ENCODE measurements at regions not wholly inside any gene's neighbourhood (a gene's known extent, or its start where the extent isn't known, plus 50 kb on each side); places are given as distances from the start of the nearest gene placed in this dataset.

DNA sequence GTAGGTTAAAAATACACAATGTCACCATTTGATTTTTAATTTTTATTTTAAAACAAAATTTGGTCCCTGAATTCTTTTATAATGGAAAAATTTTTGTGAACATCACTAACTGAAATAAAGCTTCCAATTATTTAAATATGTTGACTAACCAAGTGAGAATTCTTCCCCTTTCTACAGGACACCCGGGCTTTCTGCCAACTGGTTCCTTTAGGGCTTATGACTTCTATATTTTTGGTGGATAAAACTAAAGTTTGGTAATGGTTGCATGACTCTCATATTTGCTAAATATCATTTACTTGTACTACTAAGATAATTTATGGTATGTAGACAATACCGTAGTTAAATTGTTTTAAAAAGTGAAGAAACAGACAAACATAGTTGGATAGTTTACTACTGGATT, 291.0 kb upstream of the DOK6 start:
- DNase-seq = peak; percentile 2 to 9

DNA sequence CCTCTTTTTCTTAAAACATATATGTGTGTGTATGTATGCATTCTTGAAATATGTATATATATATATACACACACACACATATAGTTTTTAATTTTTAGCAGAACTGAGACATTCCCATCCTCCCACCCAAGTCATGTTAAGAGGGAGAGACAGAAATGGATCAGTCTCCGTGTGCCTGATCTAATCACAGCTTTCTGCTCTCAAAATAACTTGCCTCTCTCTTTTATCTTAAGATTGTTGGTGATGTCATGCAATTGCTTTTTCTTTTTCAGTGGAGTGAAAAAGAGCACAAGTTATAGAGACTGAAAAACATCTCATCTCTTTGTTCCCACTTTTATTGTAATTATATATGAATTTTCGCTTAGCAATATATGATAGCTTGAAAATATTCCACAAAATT, 279.9 kb upstream of the DOK6 start:
- no peak for DNase-seq

DNA sequence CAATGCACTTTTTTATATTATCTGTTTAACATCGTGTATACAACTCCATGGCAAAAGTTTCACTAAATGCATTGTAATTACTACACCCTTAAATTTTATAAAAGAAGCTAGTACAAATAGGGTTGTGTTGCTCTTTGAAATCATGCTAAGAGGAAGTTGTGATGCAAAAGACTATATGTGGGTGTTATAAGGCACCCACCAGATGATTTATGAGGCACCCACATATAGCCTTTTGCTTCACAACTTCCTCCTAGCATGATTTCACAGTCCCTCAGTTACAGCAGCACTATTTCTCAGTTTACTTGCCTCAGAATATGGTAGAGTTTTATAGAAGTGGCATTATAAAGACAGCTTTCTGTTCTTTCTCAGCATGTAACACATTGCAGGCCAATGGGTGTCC, 277.3 kb upstream of the DOK6 start:
- DNase-seq = peak; percentile 57 to 77

DNA sequence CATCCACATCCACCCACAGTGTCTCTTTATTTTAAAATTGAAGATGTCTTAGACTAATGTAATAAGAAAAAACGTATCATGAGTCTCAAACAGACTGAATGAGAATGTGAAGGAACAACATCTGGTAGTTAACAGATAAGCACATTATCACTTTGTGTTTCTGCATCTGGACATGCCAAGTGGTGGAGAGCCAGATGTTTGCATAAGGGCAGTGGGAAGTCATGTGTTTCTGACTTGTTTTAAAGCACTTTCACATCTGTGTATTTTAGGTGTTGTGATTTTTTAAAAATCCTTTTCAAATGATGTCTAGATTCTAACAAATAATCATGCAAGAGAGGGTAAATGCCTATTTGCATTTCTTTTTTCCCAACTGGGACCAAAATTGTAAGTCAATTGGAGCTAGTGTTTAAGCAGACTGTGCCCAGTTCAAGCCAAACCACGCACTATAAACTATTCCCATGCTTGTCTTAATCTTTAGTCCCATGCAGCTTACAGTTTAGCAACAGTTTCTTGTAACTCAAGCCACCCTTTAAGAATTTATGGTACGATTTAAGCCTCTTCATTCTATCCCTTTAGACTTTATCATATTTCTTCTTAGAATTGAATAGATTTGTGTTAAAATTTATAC, 272.7 kb upstream of the DOK6 start:
- no peak for DNase-seq

DNA sequence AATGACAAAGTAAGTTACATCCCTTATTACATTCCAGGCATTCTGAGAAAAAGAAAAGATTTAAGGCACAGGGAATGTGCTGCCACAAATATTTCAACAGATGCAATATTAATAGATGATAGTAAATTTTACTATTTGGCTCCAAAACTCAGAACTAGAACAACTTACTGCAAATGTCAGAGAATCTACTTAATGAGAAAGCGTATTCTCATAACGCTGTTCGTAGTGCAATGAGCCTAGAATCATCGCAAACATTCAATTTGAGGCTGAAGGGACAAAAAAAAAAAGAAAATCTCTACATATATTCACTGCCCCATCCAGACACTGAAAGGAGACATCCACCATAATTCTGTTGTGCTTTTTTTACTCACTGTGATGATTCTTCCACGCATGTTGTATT, 272.1 kb upstream of the DOK6 start:
- no peak for DNase-seq

DNA sequence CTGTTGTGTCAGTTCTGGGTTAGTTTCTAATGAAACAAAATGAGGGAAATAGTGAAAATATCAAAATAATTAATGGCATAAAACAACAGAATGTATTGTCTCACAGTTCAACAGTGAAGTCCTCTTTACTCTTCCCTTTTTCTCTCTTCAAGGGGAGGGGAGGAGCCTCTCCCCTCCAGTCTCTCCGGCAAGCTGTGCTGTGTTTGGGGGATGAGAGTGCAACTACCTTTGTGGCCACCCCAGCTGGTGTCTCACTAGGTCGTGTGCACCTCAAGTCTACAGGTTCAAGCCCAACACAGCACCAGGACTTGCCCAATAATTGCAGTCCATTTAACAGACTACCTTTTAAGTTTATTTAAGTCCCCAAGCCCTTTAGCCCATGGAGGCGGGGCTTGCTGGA, 271.7 kb upstream of the DOK6 start:
- no peak for DNase-seq

DNA sequence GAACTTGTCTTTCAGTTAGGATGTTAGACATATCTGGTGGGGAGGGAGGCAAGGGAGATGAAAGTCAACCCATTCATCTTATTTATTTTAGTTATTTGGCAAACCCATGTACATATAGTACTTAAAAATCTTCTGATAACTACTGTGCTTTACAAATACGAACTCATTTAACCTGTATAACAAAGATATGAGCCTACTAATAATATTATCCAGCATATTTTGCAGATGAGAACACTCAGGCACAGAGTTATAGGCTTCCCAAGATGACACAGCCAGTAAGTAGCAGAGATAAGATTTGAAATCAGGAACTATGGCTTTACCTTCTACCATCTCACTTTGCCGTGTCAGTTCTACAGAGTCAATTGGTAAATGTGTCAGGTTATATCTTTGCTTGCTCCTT, 262.6 kb upstream of the DOK6 start:
- no peak for DNase-seq

DNA sequence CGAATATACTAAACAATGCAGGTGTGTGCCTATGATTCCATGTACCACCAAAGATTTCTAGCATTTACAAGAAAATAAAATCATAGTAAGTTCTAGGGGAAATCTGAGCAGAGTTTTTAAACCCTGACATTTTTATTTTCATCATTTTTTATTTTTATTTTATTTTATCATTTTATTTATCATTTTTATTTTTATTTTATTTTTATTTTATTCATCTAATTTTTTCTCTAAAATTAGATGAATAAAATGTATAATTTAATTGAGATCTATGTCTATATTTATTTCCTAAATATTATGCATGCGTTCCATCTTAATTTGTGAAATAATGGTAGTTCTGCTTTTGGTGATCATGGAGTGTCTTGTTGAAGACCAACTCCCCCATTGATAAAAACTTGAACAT, 257.6 kb upstream of the DOK6 start:
- DNase-seq = no peak

DNA sequence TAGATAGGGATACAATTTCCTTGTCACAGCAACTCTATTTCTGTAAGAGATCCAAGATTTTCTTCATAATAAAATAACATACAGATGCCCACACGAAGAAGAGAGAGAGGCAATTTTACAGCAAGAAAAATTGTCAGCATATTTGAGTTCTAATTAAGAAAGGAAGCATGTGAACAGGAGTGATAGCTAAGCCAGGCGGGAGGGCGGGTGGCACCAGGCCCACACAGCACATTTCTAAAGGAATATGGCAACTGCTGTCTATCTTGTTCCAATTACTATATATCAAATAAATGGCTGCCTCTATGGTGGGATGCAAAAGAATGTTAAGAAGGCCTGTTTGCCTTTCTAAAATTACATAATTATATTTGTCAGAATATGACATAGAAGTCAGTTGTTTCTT, 248.3 kb upstream of the DOK6 start:
- DNase-seq = no peak

DNA sequence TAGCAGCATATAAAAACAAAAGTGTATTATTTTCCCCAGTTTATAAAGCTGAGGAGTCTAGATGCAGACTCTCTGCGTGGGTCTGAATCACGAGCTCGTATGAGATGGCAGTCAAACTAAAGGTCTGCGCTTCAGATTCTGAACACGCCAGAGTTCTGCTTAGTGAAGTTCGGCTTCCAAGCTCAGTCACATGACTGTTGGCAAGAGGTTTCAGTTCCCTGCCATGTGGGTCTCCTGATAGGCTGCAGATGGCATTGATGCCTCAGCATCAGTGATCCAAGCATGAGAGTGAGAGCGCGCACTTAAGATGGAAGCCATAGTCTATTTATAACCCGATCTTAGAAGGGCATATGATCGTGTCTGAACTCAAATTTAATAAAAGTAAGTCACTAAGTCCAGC, 242.8 kb upstream of the DOK6 start:
- DNase-seq = no peak

DNA sequence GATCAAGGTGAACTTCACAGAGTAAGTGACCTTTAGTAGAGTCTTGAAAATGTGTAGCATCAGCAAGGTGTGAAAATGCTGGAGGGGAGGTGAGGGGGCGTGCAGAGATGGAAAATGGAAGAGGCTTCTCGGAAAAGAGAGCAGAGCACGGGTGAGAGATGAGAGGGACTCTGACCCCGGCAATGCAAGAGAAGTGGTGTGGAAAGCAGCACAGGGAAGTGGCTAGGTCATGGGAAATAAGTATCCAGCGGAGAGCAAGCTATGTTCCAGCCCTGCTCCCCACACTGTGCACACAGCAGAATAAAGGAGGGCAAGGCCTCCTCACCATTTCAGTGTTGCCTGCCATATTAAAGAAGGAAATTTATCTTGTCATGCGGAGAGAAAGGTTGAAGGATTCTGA, 241.7 kb upstream of the DOK6 start:
- no peak for DNase-seq

DNA sequence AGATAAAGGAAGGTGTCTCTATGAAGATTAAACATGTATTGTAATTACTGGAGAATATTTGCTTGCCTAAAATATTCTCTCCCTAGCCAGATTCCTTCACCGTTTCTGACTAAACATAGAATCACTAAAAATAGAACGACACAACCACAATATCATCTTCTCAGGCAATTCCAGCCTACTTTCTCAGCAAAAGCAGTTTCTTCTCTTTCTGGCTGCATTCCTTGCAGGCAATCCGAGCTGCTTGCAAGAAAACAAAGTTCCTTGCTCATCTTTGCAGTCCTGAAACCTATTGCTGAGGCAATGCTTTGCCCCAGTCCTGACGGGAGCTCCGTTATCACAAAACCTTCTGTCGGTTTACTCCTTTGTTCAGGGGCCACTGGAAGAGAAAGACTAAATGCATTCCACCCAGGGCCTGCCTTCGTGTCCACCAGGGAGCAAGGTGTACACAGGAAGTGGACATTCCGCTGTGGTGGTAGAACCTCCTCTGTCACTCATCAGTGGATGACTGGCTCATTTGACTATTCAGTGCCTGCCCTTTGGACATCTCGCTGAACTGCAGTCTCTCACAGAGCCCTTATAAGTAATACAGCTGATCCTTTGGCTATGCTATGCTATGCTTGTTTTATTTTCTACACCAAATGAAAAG, 239.2 kb upstream of the DOK6 start:
- peak; percentile 29 to 35 for DNase-seq

DNA sequence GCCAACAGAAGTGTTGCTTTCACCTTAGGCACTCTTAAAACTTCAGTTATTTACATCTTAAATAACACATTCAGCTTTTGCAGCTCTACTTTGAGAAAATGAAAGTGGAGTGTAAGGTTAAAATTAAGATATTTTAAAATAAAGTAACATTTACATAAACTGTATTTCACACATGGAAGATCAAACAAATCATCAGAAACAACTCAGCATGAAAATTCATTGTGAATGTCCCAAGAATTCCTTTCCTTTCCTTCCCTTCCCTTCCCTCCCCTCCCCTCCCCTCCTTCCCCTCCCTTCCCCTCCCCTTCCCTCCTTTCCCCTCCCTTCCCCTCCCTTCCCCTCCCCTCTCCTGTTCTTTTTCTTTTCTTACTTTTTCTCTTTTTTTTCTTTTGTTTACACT, 238.0 kb upstream of the DOK6 start:
- DNase-seq = no peak

DNA sequence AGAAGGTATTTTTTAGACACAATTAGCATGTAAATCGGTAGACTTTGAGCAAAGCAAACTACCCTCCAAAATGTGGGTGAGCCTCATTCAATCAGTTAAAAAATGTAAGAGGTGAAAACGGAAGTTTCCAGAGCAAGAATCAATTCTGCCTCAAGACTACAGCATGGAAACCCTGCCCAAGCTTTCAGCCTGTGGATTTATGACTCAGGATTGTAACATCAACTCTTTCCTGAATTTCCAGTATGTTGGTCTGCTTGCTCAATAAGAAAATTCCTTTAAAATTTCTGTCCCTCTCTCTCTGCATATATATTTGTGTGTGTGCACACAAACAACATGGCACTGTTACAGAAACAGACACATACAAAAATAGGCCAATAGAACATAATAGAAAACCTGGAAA, 228.6 kb upstream of the DOK6 start:
- DNase-seq = no peak

DNA sequence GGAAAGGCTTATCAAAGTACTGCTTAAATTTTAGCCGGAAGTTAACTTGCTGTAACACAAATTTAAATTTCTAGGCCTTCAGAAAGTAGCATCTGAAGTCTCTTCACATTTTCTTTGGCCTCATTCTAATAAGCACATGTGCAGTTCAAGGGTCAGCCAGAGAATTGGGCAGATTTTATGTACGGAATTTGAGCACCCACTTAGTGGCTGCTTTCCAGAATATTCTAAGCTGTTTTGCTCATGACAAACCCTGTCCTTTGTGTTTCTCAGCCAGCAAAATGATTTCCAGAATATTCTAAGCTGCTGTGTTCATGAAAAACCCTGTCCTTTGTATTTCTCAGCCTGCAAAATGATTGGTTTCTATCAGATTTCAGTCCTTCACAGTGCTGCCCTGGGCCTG, 225.0 kb upstream of the DOK6 start:
- DNase-seq = no peak

DNA sequence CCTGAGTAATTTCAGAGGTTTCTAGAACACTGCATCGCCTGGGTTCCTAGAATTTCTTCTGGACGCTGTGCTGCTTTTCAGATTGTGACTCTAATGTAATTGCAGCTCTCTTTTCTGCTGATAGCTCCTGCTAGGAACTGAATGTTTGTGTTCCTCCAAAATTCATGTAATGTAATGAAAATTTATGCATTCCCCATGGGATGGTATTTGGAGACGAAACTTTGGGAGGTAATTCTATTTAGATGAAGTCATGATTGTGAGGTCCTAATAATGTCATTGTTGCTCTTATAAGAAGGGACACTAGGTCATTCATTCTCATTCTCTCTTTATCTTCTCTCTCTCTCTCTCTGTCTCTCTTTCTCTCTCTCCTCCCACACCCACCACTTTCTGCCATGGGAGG, 223.9 kb upstream of the DOK6 start:
- no peak for DNase-seq

DNA sequence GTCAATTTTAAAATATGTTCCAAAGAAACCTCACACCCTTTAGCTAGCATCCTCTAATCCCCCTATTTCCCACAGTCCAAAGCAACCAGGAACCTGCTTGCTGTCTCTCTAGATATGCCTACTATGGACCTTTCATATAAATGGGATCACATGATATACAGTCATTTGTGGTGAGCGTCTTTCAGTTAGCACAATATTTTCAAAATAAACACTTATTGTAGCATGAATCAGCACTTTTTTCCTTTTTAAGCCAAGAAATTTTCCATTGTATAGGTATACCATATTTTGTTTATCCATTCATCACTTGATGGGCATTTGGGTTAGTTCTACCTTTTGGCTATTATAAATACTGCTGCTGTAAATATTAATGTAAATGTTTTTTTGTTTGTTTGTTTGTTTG, 223.0 kb upstream of the DOK6 start:
- no peak for DNase-seq

DNA sequence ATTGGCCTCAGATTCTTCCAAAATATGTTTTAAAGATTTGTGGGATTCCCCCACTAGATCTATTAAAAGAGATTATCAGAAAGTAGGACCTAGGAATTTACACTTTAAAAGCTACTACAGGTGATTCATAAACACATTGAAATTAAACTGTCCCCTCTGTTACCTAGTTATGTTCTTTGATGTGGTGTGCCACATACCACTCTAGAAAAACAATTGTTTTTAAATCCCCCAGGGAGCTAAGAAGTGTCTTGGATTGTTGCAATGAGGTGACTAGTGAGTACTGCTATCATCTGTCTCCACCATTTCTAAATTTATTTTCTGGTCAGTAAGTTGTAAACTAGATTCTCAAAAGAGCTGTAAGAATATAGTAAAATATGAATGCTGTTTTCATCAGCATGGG, 214.5 kb upstream of the DOK6 start:
- no peak for DNase-seq

DNA sequence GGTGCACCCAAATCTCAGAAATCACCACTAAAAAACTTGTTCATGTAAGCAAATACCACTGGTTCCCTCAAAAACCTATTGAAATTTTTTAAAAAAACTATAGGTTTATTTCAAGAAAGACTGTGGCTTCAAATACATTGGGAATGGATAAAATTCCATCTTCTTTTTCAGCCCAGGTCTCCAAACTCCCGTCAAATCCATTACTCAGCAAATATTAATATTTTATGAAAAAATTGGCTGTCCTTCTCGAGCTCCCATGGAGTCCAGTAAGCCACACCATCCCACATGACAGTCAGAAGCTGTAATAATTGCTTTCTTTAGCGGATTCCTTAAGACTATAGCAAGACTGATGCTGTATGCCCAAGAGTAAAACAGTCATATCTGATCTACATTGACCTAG, 204.4 kb upstream of the DOK6 start:
- no peak for DNase-seq

DNA sequence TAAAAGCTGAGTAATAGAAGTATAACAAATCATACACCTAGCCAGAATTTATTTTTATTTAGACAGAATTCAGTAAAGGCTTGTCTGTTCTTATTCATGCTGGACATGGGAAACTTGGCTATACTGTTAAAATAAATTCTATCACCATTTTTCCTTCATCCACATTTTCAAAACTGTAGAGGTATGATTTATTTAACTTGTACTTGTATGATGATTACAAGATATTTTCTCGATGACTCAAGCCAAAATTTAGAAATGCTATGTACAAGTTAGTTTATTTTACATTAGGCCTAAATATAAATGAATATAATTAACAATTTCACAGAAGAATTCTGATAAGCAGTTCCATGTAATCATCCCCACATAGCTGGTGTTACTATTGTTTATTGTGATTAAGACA, 194.8 kb upstream of the DOK6 start:
- no peak for DNase-seq

DNA sequence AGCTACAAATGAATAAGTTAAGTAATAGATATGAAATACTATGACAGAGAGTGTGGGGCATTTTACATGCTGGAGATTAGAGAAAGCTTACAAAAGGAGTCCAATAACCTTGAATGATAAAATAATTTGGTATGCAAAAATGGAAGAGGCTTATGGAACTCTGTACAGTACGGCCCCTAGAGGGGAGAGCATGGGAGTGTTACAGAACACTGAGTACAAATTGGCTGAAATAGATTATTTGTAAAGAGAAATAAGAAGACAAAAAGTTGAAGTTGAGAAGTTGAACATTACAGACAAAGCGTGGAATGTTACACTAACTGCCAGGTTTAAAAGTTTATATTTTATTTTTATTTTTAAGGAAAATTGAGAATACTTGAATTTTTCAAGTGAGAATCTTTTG, 192.1 kb upstream of the DOK6 start:
- peak in 1 of 2 experiments; percentile 9 for DNase-seq

DNA sequence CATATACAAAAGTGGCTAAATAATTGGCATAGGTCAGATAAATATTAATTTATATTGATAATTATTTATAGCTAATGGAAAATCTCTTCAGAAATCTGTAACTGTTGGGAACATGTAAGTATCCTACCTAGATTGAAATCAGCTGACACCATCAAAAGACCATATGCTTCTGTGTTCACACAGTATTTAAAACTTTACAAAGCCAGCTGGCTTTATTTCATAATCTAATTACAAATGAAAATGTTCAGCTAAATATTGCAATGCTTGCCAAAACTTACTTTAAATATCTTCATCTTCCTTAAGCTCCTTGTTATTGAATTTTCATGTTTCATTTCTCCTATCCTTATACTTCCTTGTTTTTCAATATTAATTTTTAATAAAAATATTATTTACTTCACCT, 190.9 kb upstream of the DOK6 start:
- DNase-seq = no peak

DNA sequence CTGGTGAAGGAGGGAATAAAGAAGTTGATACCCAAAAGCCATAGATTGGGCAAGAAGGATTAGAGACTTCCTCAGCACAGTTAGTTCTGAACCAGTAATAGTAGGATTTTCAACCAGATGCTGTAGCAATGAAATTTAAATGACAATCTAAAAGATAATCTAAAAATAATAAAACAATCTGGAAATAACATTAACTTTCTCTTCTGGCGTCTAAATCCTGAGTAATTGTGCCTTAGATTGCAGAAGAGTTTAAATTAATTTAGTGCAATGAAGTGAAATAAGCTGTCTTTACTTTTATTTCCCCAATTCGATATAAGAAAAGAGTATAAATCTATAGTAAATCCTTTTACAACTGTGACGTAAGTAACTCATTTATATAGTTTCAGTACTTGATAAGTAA, 186.8 kb upstream of the DOK6 start:
- DNase-seq = no peak

DNA sequence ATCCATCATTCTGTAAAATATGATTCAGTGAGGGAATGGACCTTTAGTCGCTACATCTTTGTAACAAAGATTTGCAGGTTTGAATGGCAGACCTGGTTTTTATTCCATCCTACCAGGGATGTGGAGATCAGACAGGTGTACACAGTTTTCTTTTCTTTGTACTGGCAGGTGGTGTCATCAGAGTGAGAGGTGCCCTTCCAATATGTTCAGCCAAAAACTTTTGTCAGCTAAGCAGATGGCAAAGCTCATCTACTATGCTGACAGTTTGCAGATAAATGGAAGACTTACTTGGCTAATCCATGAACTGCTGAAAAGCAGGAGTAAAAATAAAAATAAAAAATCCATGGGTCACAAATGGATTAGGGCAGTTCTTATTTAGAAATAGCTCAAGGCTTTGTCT, 185.5 kb upstream of the DOK6 start:
- DNase-seq = no peak

DNA sequence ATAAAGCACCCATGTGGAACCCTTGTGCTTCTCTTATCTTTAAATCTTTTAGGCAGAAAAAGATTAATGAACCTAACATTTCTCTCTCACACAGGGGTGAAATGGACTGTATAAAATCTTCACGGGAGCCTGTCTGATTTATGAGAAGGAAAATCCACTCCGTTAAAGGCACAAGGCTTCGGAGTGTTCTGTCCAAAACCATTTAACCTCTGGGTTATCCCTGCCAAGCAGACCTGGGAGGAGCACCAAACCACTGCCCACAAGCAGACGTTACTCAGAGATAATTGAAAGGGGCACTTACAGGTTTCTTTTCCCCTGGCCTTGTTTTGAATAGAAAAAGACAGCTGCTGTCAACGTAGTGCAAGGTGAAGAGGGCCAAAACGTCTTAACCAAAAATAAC, 184.4 kb upstream of the DOK6 start:
- DNase-seq = no peak
